GM06990 (cell line): ENCODE measurements at regions not wholly inside any gene's neighbourhood (a gene's known extent, or its start where the extent isn't known, plus 50 kb on each side); places are given as distances from the start of the nearest gene placed in this dataset.

Source experiments
- DNase-seq: peaks from one replicate; pipeline ENCODE4 v3.0.0-alpha.2; 2011; ENCODE audit not compliant: insufficient read length; ENCODE audit errors: extremely low read depth
- H3K27me3 ChIP-seq: replicated peaks from 2 replicates; pipeline ENCODE4 v1.6.0; 2011; ENCODE audit warnings: low read length; ENCODE audit not compliant: control insufficient read depth, insufficient read depth
- H3K36me3 ChIP-seq: 2 replicates; pipeline ENCODE4 v1.5.1; 2011; ENCODE audit warnings: low read length; ENCODE audit not compliant: control insufficient read depth, insufficient read depth
- H3K4me3 ChIP-seq: replicated peaks from 2 replicates; pipeline ENCODE4 v1.5.1; 2011; ENCODE audit warnings: low read depth, mild to moderate bottlenecking, control low read depth, low read length
- CTCF ChIP-seq: IDR thresholded peaks from 2 replicates; pipeline ENCODE4 v1.5.1; 2011; ENCODE audit warnings: low read length, control low read depth, mild to moderate bottlenecking, inconsistent platforms; ENCODE audit not compliant: insufficient read depth, poor library complexity, severe bottlenecking

- no peak for DNase-seq
- no peak overlapping the region for H3K4me3 ChIP-seq
- no peak for TF ChIP-seq CTCF
- H3K36me3 ChIP-seq: no peaks in the 10 kb centered on the region
- H3K27me3 ChIP-seq: no peaks in the 10 kb centered on the region
Measured at GRCh38 chr13:47178090-47178950, 281.5 kb upstream of the HTR2A start.

GRCh38 chr13:47175172-47175866, 278.5 kb upstream of the HTR2A start:
- Histone ChIP-seq H3K4me3 (no peak overlapping the region), H3K36me3 (no peaks in the 10 kb centered on the region), H3K27me3 (no peaks in the 10 kb centered on the region)
- TF ChIP-seq CTCF: no peak
- DNase-seq: no peak

GRCh38 chr13:47170971-47171370, 274.1 kb upstream of the HTR2A start:
- DNase-seq: no peak
- Histone ChIP-seq H3K36me3 (no peaks in the 10 kb centered on the region; the same call in 1 of the 2 replicates), H3K4me3 (no peak overlapping the region), H3K27me3 (no peaks in the 10 kb centered on the region)
- TF ChIP-seq CTCF: no peak

GRCh38 chr13:47168618-47169017, 271.8 kb upstream of the HTR2A start:
- Histone ChIP-seq H3K4me3 (no peak overlapping the region), H3K36me3 (no peaks in the 10 kb centered on the region; the same call in 1 of the 2 replicates), H3K27me3 (no peaks in the 10 kb centered on the region)
- no peak for TF ChIP-seq CTCF
- no peak for DNase-seq

- no peak for TF ChIP-seq CTCF
- Histone ChIP-seq H3K36me3 (no peaks in the 10 kb centered on the region; the same call in 1 of the 2 replicates), H3K4me3 (no peak overlapping the region; the same call in 1 of the 2 replicates), H3K27me3 (no peaks in the 10 kb centered on the region)
- DNase-seq: no peak
Measured at GRCh38 chr13:47168066-47168465, 271.2 kb upstream of the HTR2A start.
